ENCODE measurements at regions not wholly inside any gene's neighbourhood (a gene's known extent, or its start where the extent isn't known, plus 50 kb on each side); places are given as distances from the start of the nearest gene placed in this dataset.

DNA sequence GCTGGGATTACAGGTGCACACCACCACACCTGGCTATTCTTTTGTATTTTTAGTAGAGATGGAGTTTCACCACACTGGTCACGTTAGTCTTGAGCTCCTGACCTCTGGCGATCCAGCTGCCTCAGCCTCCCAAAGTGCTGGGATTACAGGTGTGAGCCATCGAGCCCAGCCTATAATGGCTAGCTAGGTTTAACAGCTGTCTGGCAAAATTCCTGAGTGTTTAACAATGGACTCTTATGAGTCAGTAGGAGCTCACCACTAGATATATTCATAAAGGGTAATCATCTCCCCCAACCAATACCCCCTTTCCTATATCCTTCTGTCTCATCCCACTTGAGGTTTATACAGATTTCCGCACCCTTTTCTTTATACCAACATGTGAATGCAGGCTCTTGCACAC is 91.5 kb upstream of the CDH13 start:
- TF ChIP-seq, protein P1, sequence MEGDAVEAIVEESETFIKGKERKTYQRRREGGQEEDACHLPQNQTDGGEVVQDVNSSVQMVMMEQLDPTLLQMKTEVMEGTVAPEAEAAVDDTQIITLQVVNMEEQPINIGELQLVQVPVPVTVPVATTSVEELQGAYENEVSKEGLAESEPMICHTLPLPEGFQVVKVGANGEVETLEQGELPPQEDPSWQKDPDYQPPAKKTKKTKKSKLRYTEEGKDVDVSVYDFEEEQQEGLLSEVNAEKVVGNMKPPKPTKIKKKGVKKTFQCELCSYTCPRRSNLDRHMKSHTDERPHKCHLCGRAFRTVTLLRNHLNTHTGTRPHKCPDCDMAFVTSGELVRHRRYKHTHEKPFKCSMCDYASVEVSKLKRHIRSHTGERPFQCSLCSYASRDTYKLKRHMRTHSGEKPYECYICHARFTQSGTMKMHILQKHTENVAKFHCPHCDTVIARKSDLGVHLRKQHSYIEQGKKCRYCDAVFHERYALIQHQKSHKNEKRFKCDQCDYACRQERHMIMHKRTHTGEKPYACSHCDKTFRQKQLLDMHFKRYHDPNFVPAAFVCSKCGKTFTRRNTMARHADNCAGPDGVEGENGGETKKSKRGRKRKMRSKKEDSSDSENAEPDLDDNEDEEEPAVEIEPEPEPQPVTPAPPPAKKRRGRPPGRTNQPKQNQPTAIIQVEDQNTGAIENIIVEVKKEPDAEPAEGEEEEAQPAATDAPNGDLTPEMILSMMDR (IDR thresholded peaks at IDR 0.05; ENCODE audit: extremely low read depth in 1 of 2, insufficient read depth in 1 of 2, low read depth in 1 of 2, low read length in 2 of 2), result no peak
- TF ChIP-seq POLR2A (IDR thresholded peaks at IDR 0.05; ENCODE audit: low read depth, low read length), result no peak

All from endothelial cell of umbilical vein (primary cell).